GM12878 (cell line): ENCODE measurements at regions not wholly inside any gene's neighbourhood (a gene's known extent, or its start where the extent isn't known, plus 50 kb on each side); places are given as distances from the start of the nearest gene placed in this dataset.

ENCODE experiments used
- ATAC-seq: fragments of 200-7000 bp; cut with Tn5 transposase; 3 replicates; pipeline ENCODE4 v1.9.1; 2020; ENCODE audit warnings: mild to moderate bottlenecking, moderate library complexity
- BruUV-seq: library from RNA; stranded (reverse); fragments of 400-500 nt; replicated peaks from 2 replicates; lab custom pipeline; 2021; lab: Mats Ljungman, UMichigan
- CTCF ChIA-PET: fragments of 300-600 bp; sonication (Branson Sonifier 250); formaldehyde crosslinking; extraction: SDS; loops from one replicate; lab custom pipeline; 2021; ENCODE audit warnings: inconsistent platforms; lab: Yijun Ruan, JAX
- POLR2A ChIA-PET: fragments of 350-600 bp; formaldehyde crosslinking; extraction: SDS; loops from one replicate; lab custom pipeline; 2021; ENCODE audit warnings: inconsistent platforms; lab: Charles Lee
- RAD21 ChIA-PET: fragments of 300-600 bp; sonication (Branson Sonifier 250); formaldehyde crosslinking; loops from one replicate; lab custom pipeline; 2023; ENCODE audit warnings: antibody characterized with exemption; ENCODE audit not compliant: unreplicated experiment; lab: Charles Lee
- SMC1A ChIA-PET: fragments of 300-600 bp; sonication (Branson Sonifier 250); formaldehyde crosslinking; loops from one replicate; lab custom pipeline; 2023; ENCODE audit not compliant: unreplicated experiment, uncharacterized antibody; lab: Charles Lee
- DNase-seq: peaks from one replicate; pipeline ENCODE4 v3.0.0-alpha.2; 2011; ENCODE audit warnings: low read depth, low spot score
- FAIRE-seq: peaks from 3 replicates; lab custom pipeline; 2011; peaks lifted over from hg19 to GRCh38; lab: Jason Lieb, UNC
- H2AFZ ChIP-seq: 2 replicates; pipeline ENCODE4 v1.6.0; 2011; ENCODE audit warnings: low read depth, low read length, control low read depth; ENCODE audit not compliant: control insufficient read depth
- H3K27ac ChIP-seq: 2 replicates; pipeline ENCODE4 v1.5.1; 2011; ENCODE audit warnings: control low read depth; ENCODE audit not compliant: control insufficient read depth, insufficient read depth
- H3K27me3 ChIP-seq, 2 experiments: replicated peaks in 1 of 2; 2 replicates each; pipeline versions ENCODE4 v1.6.0 to v1.6.1; 2011; ENCODE audit warnings: low read length in 1 of 2; ENCODE audit not compliant: control insufficient read depth in 2 of 2, insufficient read depth in 2 of 2
- H3K36me3 ChIP-seq, 2 experiments: 2 replicates each; pipeline ENCODE4 v1.5.1; 2011; ENCODE audit warnings: low read length in 1 of 2; ENCODE audit not compliant: control insufficient read depth in 2 of 2, insufficient read depth in 2 of 2
- H3K4me1 ChIP-seq: 2 replicates; pipeline ENCODE4 v1.6.1; 2011; ENCODE audit warnings: mild to moderate bottlenecking, low read length, moderate library complexity, mixed read lengths; ENCODE audit not compliant: control insufficient read depth, insufficient read depth
- H3K4me2 ChIP-seq: 2 replicates; pipeline ENCODE4 v1.6.0; 2011; ENCODE audit warnings: control low read depth; ENCODE audit not compliant: control insufficient read depth, insufficient read depth
- H3K4me3 ChIP-seq: fragments of 200-600 bp; sonication (generic); 2 replicates; pipeline ENCODE4 v1.5.1; 2016
- H3K79me2 ChIP-seq: 2 replicates; pipeline ENCODE4 v1.6.0; 2011; ENCODE audit warnings: low read length; ENCODE audit not compliant: control insufficient read depth, insufficient read depth
- H3K9ac ChIP-seq: 2 replicates; pipeline ENCODE4 v1.8.0; 2011; ENCODE audit warnings: low read length, control low read depth, mixed read lengths; ENCODE audit not compliant: control insufficient read depth, insufficient read depth
- H3K9me3 ChIP-seq: replicated peaks from 3 replicates; pipeline ENCODE4 v1.5.1; 2011; ENCODE audit warnings: mild to moderate bottlenecking, low read length; ENCODE audit not compliant: control insufficient read depth, insufficient read depth
- H4K20me1 ChIP-seq: 2 replicates; pipeline ENCODE4 v1.6.0; 2011; ENCODE audit not compliant: control insufficient read depth, insufficient read depth
- BACH1 ChIP-seq: fragments of 450-650 bp; IDR thresholded peaks from 2 replicates; pipeline ENCODE4 v1.6.1; 2017; ENCODE audit warnings: mild to moderate bottlenecking, borderline replicate concordance
- CHD1 ChIP-seq: IDR thresholded peaks from 2 replicates; pipeline ENCODE4 v1.6.1; 2012; ENCODE audit warnings: low read depth, low read length, improper control_type of control experiment
- FOXK2 ChIP-seq: fragments of 450-650 bp; IDR thresholded peaks from 2 replicates; pipeline ENCODE4 v1.6.1; 2017; ENCODE audit warnings: mild to moderate bottlenecking, moderate library complexity
- IKZF2 ChIP-seq, 2 experiments: fragments of 450-650 bp; IDR thresholded peaks; 2 replicates each; pipeline ENCODE4 v1.6.1; 2017; ENCODE audit warnings: mild to moderate bottlenecking in 2 of 2, moderate library complexity in 2 of 2
- MTA3 ChIP-seq: IDR thresholded peaks from 2 replicates; pipeline ENCODE4 v1.6.1; 2012; ENCODE audit warnings: low read length, inconsistent platforms, borderline replicate concordance
- RB1 ChIP-seq: fragments of 450-650 bp; formaldehyde crosslinking; IDR thresholded peaks from 2 replicates; pipeline ENCODE4 v1.6.1; 2017; ENCODE audit warnings: mild to moderate bottlenecking, borderline replicate concordance
- SREBF1 ChIP-seq: IDR thresholded peaks from 2 replicates; pipeline ENCODE4 v1.6.1; 2012; ENCODE audit warnings: mild to moderate bottlenecking, low read length
- SRF ChIP-seq, 2 experiments: IDR thresholded peaks; 2 replicates each; pipeline ENCODE4 v1.6.1; 2011; ENCODE audit warnings: low read depth in 2 of 2, low read length in 2 of 2, mild to moderate bottlenecking in 1 of 2, moderate library complexity in 1 of 2
- TCF3 ChIP-seq: IDR thresholded peaks from 2 replicates; pipeline ENCODE4 v1.6.1; 2012; ENCODE audit warnings: low read depth, mild to moderate bottlenecking, low read length, borderline replicate concordance; ENCODE audit not compliant: insufficient read depth
- in situ Hi-C: fragments of 300-500 bp; cut with MboI; formaldehyde crosslinking; loops from 9 replicates; pipeline ENCODE4 v1.14.3; 2018; ENCODE audit warnings: mixed read lengths
- intact Hi-C: fragments of 100-400 bp; cut with micrococcal nuclease; formaldehyde crosslinking; loops from one replicate; pipeline ENCODE4 v1.14.2; 2022; ENCODE audit not compliant: unreplicated experiment
- TF ChIP-seq, protein P1 (sequence below): fragments of 450-650 bp; formaldehyde crosslinking; IDR thresholded peaks from 2 replicates; pipeline ENCODE4 v1.5.0; 2022; ENCODE audit warnings: mild to moderate bottlenecking, missing genetic modification characterization
- TF ChIP-seq, protein P2 (sequence below): fragments of 450-650 bp; IDR thresholded peaks from 2 replicates; pipeline ENCODE4 v1.6.1; 2016; ENCODE audit warnings: mild to moderate bottlenecking

DNA sequence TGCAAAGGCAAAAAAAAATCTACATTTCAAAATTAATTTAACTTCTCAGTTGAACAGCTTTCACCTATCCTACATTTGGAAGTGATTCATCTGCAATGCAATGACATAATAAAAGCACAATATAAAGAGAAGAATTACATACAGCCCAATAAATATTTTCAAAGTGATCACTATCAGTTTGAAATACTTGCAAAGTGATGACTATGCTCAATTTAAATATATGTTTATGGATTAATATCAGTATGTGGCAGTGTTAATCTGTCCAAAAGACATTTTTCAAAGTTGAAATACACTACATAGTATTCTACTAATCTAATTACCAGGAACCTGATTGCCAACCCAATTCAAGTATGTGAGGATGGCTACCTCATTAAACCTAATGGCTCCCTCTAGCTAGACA is 460.7 kb upstream of the ATXN7L3B start:
- ChIA-PET RAD21 (no interaction called here), CTCF (no interaction called here), SMC1A (no interaction called here), POLR2A (no interaction called here)
- Histone ChIP-seq H3K9ac (no peak overlapping the region), H3K27ac (no peak overlapping the region), H3K9me3 (no peaks in the 10 kb centered on the region), H3K4me2 (no peak overlapping the region), H3K4me1 (no peaks in the 10 kb centered on the region), H4K20me1 (no peaks in the 10 kb centered on the region), H3K36me3 (no peaks in the 10 kb centered on the region), H2AFZ (no peak overlapping the region), H3K79me2 (no peaks in the 10 kb centered on the region), H3K27me3 (no peaks in the 10 kb centered on the region), H3K4me3 (no peak overlapping the region)
- in situ Hi-C loops (no loop called here), intact Hi-C loops (no loop called here)
- ATAC-seq (no peak), DNase-seq (no peak), FAIRE-seq (no peak)
- no TSS peak for BruUV-seq
- TF ChIP-seq CHD1 (no peak), SREBF1 (no peak), TCF3 (no peak), SRF (IDR thresholded peaks at IDR 0.05; ENCODE audit: low read depth in 2 of 2, low read length in 2 of 2) (no peak), IKZF2 (IDR thresholded peaks at IDR 0.05) (no peak), BACH1 (no peak), MTA3 (no peak), FOXK2 (no peak), RB1 (no peak)
- TF ChIP-seq, protein P1, sequence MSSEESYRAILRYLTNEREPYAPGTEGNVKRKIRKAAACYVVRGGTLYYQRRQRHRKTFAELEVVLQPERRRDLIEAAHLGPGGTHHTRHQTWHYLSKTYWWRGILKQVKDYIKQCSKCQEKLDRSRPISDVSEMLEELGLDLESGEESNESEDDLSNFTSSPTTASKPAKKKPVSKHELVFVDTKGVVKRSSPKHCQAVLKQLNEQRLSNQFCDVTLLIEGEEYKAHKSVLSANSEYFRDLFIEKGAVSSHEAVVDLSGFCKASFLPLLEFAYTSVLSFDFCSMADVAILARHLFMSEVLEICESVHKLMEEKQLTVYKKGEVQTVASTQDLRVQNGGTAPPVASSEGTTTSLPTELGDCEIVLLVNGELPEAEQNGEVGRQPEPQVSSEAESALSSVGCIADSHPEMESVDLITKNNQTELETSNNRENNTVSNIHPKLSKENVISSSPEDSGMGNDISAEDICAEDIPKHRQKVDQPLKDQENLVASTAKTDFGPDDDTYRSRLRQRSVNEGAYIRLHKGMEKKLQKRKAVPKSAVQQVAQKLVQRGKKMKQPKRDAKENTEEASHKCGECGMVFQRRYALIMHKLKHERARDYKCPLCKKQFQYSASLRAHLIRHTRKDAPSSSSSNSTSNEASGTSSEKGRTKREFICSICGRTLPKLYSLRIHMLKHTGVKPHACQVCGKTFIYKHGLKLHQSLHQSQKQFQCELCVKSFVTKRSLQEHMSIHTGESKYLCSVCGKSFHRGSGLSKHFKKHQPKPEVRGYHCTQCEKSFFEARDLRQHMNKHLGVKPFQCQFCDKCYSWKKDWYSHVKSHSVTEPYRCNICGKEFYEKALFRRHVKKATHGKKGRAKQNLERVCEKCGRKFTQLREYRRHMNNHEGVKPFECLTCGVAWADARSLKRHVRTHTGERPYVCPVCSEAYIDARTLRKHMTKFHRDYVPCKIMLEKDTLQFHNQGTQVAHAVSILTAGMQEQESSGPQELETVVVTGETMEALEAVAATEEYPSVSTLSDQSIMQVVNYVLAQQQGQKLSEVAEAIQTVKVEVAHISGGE (CRISPR knock-in tag) = no peak
- TF ChIP-seq, protein P2, sequence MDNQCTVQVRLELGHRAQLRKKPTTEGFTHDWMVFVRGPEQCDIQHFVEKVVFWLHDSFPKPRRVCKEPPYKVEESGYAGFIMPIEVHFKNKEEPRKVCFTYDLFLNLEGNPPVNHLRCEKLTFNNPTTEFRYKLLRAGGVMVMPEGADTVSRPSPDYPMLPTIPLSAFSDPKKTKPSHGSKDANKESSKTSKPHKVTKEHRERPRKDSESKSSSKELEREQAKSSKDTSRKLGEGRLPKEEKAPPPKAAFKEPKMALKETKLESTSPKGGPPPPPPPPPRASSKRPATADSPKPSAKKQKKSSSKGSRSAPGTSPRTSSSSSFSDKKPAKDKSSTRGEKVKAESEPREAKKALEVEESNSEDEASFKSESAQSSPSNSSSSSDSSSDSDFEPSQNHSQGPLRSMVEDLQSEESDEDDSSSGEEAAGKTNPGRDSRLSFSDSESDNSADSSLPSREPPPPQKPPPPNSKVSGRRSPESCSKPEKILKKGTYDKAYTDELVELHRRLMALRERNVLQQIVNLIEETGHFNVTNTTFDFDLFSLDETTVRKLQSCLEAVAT = no peak
